GM10248 (cell line): ENCODE measurements at regions not wholly inside any gene's neighbourhood (a gene's known extent, or its start where the extent isn't known, plus 50 kb on each side); places are given as distances from the start of the nearest gene placed in this dataset.

ENCODE experiments used
- CTCF ChIA-PET: fragments of 300-600 bp; sonication (Branson Sonifier 250); formaldehyde crosslinking; extraction: SDS; loops from one replicate; lab custom pipeline; 2021; ENCODE audit warnings: antibody characterized with exemption; lab: Yijun Ruan, JAX
- POLR2A ChIA-PET: fragments of 350-650 bp; sonication (Branson Sonifier 250); formaldehyde crosslinking; extraction: SDS; loops from one replicate; lab custom pipeline; 2020; ENCODE audit warnings: antibody characterized with exemption; lab: Yijun Ruan, JAX
- DNase-seq: peaks from one replicate; pipeline ENCODE4 v3.0.0; 2012; ENCODE audit errors: extremely low spot score
- TF ChIP-seq, protein P1 (sequence below): IDR thresholded peaks from 2 replicates; pipeline ENCODE4 v1.5.1; 2012; ENCODE audit warnings: mild to moderate bottlenecking, low read depth; ENCODE audit errors: extremely low read depth, missing control alignments, control extremely low read depth

- TF ChIP-seq, protein P1, sequence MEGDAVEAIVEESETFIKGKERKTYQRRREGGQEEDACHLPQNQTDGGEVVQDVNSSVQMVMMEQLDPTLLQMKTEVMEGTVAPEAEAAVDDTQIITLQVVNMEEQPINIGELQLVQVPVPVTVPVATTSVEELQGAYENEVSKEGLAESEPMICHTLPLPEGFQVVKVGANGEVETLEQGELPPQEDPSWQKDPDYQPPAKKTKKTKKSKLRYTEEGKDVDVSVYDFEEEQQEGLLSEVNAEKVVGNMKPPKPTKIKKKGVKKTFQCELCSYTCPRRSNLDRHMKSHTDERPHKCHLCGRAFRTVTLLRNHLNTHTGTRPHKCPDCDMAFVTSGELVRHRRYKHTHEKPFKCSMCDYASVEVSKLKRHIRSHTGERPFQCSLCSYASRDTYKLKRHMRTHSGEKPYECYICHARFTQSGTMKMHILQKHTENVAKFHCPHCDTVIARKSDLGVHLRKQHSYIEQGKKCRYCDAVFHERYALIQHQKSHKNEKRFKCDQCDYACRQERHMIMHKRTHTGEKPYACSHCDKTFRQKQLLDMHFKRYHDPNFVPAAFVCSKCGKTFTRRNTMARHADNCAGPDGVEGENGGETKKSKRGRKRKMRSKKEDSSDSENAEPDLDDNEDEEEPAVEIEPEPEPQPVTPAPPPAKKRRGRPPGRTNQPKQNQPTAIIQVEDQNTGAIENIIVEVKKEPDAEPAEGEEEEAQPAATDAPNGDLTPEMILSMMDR = no peak
- no peak for DNase-seq
- CTCF ChIA-PET = interaction anchor here (1.4 kb wide), 1 partner anchor 45 kb away, joined by 3 read pairs; no protein-coding TSS in a partner anchor
- POLR2A ChIA-PET = no interaction called here
These were observed 394.7 kb downstream of the SOX9 start for GRCh38 chr17:72515291-72516065.

- POLR2A ChIA-PET = no interaction called here
- TF ChIP-seq, protein P1 = no peak
- CTCF ChIA-PET = interaction anchor here (1.3 kb wide), 1 partner anchor 25 kb away, joined by 3 read pairs; no protein-coding TSS in a partner anchor
- DNase-seq = no peak
These were observed 396.1 kb downstream of the SOX9 start for GRCh38 chr17:72516772-72517399.

DNA sequence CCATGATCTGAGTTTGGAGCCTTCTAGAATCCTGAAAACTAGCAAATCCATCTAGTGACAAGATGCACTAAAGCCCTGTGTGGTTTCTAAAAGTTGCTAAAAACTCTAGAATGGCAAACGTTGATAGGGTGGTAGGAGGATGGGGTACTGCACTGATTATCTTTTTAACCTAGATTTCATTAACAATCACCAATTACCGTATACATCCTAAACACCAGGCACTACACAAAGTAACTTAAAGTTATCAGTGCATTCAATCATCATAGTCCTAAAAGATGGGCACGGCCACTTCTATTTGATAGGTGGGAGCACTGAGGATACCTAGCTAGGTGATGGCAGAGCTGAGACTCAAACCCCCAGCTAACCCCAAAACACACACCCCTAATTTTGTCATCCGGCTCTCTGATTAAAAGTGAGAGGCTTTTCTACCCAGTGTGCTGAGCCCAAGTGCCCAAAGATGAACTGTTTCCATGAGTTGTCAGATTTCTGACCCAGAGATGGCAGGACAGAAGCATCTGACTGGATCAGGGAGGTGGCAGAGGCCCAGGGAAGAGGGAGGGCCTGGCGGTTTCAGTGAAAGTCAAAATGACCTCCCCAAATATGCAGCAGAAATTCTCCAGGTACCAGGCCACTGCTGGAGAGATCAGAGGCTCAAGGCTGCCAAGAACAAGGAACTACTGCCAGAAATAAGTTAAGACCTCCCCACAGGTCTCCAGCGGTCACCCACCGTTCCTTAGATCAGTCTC, 396.8 kb downstream of the SOX9 start:
- ChIA-PET CTCF (interaction anchor here (1.3 kb wide), 1 partner anchor 25 kb away, joined by 3 read pairs; no protein-coding TSS in a partner anchor), POLR2A (no interaction called here)
- no peak for DNase-seq
- TF ChIP-seq, protein P1 = no peak

DNA sequence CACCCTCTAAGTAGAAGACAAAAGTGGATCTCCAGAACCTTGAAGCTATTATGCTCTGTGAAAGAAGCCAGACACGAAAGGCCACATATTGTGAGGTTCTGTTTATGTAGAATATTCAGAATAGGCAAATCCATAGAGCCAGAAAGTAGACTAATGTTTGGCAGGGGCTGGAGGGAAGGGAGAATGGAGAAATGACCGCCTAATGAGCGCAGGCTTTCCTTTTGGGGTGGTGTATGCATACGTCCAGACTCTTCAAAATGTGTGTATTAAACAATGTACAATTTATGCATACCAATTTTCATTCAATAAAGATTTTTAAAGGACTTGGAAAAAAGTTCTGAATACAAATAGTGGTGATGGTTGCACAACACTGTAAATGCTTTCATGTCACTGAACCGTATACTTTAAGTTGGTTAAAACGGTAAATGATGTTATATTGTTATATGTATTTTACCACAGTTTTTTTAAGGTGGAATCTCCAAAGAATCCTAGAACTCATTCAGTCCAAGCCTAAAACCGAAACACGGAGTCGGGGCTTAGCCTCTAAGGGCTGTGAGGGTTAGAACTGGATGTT, 397.4 kb downstream of the SOX9 start:
- CTCF ChIA-PET = no interaction called here
- POLR2A ChIA-PET = no interaction called here
- TF ChIP-seq, protein P1 = no peak
- no peak for DNase-seq

DNA sequence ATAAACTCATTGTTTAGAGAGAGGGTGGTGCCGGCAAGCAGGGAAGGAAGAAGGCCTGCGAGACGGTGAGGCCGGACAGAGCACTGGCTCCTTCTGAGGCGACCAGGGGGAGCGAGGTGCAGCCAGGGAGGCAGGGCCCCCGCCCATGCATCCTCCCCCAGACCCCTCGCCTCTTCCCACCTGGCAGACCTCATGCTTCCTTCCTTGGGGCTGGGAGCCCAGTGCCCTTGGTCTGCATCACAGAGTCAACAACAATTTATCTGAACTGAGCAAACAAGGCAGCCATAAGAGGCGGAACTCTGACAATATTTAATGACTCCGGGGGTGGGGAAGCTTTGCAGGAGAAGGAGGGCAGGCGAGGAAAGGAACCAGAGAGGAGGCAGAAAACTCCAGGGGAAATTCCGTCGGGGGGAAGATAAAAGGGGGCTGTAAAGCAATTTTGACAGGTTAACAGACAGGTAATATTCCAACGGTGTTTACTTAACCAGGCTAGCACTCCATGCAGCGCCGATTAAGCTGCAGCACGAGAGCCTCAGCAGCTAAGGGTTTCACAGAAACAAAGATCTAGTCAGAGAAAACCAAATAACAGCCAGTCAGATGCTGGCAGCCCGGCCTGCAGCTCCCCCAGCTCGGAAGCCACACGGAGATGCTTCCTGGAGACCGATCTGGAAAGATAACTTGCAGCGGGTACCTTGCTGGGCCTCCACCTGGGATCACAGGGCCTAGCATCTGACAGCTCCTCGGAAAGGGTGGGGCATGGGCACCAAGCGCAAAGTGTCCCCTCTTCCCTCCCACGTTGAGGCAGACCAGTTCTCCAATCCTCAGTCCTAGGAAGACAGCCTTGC, 398.2 kb downstream of the SOX9 start:
- no peak for DNase-seq
- ChIA-PET CTCF (interaction anchor here (0.8 to 2.6 kb wide), 3 partner anchors 21 to 41 kb away, joined by 3 to 9 read pairs (median 7); no protein-coding TSS in a partner anchor), POLR2A (no interaction called here)
- TF ChIP-seq, protein P1 = no peak
